PC-9 (cell line): ENCODE measurements at regions not wholly inside any gene's neighbourhood (a gene's known extent, or its start where the extent isn't known, plus 50 kb on each side); places are given as distances from the start of the nearest gene placed in this dataset.

Experiments used
- BruUV-seq: library from RNA; stranded (reverse); fragments of 400-500 nt; replicated peaks from 2 replicates; lab custom pipeline; 2021; lab: Mats Ljungman, UMichigan
- CTCF ChIA-PET: fragments of 300-600 bp; sonication (Branson Sonifier 250); formaldehyde crosslinking; loops from one replicate; lab custom pipeline; 2022; ENCODE audit warnings: antibody characterized with exemption; lab: Charles Lee
- POLR2A ChIA-PET: fragments of 300-600 bp; sonication (Branson Sonifier 250); formaldehyde crosslinking; loops from one replicate; lab custom pipeline; 2022; ENCODE audit warnings: antibody characterized with exemption; ENCODE audit not compliant: unreplicated experiment; lab: Charles Lee
- DNase-seq, 2 experiments: peaks; one replicate each; pipeline versions ENCODE4 v3.0.0 to v3.0.0-alpha.2; 2015 to 2022; ENCODE audit warnings: mixed read lengths in 1 of 2
- H2AFZ ChIP-seq: fragments of 200-600 bp; sonication (generic); 2 replicates; pipeline ENCODE4 v1.8.1; 2017; ENCODE audit warnings: antibody characterized with exemption
- H3F3A ChIP-seq: fragments of 200-600 bp; sonication (generic); 2 replicates; pipeline ENCODE4 v1.8.1; 2017; ENCODE audit warnings: antibody characterized with exemption, mild to moderate bottlenecking, low read depth; ENCODE audit not compliant: insufficient read depth
- H3K27ac ChIP-seq: fragments of 200-600 bp; sonication (generic); 2 replicates; pipeline ENCODE4 v1.6.1; 2016; ENCODE audit warnings: mixed run types
- H3K27me3 ChIP-seq: fragments of 200-600 bp; sonication (generic); 2 replicates; pipeline ENCODE4 v1.6.1; 2016; ENCODE audit warnings: low read depth, mixed run types; ENCODE audit not compliant: insufficient read depth
- H3K36me3 ChIP-seq: fragments of 200-600 bp; sonication (generic); 2 replicates; pipeline ENCODE4 v1.6.1; 2016; ENCODE audit warnings: low read depth, mixed run types
- H3K4me1 ChIP-seq: fragments of 200-600 bp; sonication (generic); replicated peaks from 2 replicates; pipeline ENCODE4 v1.6.1; 2016; ENCODE audit warnings: mixed run types; ENCODE audit not compliant: insufficient read depth
- H3K4me2 ChIP-seq: fragments of 200-600 bp; sonication (generic); 2 replicates; pipeline ENCODE4 v1.6.1; 2017; ENCODE audit warnings: mixed run types
- H3K4me3 ChIP-seq: fragments of 200-600 bp; sonication (generic); 2 replicates; pipeline ENCODE4 v1.6.1; 2016; ENCODE audit warnings: mixed run types
- H3K79me2 ChIP-seq: fragments of 200-600 bp; sonication (generic); 2 replicates; pipeline ENCODE4 v1.6.1; 2017; ENCODE audit warnings: low read depth, mixed run types
- H3K9me2 ChIP-seq: fragments of 200-600 bp; sonication (generic); 2 replicates; pipeline ENCODE4 v1.8.1; 2017; ENCODE audit warnings: mild to moderate bottlenecking; ENCODE audit not compliant: insufficient read depth
- H3K9me3 ChIP-seq: fragments of 200-600 bp; sonication (generic); 2 replicates; pipeline ENCODE4 v1.8.1; 2016; ENCODE audit warnings: low read depth; ENCODE audit not compliant: insufficient read depth
- H4K20me1 ChIP-seq: fragments of 200-600 bp; sonication (generic); 2 replicates; pipeline ENCODE4 v1.8.1; 2017; ENCODE audit not compliant: insufficient read depth
- CTCF ChIP-seq: fragments of 200-600 bp; sonication (generic); conservative IDR thresholded peaks from 2 replicates; pipeline ENCODE4 v1.6.1; 2017; ENCODE audit warnings: mixed run types, antibody characterized with exemption, mild to moderate bottlenecking, moderate library complexity
- EZH2 ChIP-seq: fragments of 200-600 bp; sonication (generic); IDR thresholded peaks from 2 replicates; pipeline ENCODE4 v1.8.0; 2017; ENCODE audit warnings: antibody characterized with exemption, low read depth
- intact Hi-C: fragments of 100-400 bp; cut with micrococcal nuclease; formaldehyde crosslinking; loops from one replicate; pipeline ENCODE4 v1.10.0; 2022; ENCODE audit not compliant: unreplicated experiment

- BruUV-seq, result no TSS peak
- Histone ChIP-seq H3K4me3 (no peak overlapping the region), H3K79me2 (no peaks in the 10 kb centered on the region), H3K36me3 (no peaks in the 10 kb centered on the region), H2AFZ (no peak overlapping the region), H3K27me3 (no peaks in the 10 kb centered on the region), H3K9me2 (no peaks in the 10 kb centered on the region), H3K9me3 (no peaks in the 10 kb centered on the region), H3K27ac (no peak overlapping the region), H3K4me1 (no peaks in the 10 kb centered on the region), H3K4me2 (no peak overlapping the region), H4K20me1 (no peaks in the 10 kb centered on the region), H3F3A (no peaks in the 10 kb centered on the region)
- ChIA-PET POLR2A (no interaction called here), CTCF (no interaction called here)
- no peak for DNase-seq
- intact Hi-C loops, result no loop called here
- TF ChIP-seq EZH2, result no peak
- no peak for TF ChIP-seq CTCF
These were observed 389.2 kb downstream of the LMX1A start for GRCh38 chr1:164967300-164967699.

DNA sequence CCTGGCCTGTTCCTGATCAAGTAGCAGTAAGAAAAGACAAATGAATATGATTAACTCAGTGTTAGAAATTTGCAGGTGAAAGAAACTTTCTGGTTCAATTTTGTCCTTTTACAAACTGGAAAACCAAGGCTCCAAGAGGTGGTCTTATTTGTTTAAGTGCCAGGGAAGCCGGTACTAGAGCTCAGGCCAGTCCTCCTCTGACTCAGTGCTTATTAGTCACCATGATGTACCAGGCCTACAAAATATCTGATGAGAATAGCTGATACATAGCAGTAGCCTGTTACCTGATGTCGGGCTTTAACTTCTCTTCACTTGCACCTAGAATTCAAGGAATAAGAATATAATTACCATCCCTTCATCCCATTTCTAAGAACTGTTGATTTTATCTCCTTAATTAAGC lies 394.8 kb downstream of the LMX1A start:
- no peaks in the 10 kb centered on the region for H3K9me3 ChIP-seq
- BruUV-seq, result no TSS peak
- no peak overlapping the region for H2AFZ ChIP-seq
- H3K9me2 ChIP-seq, result no peaks in the 10 kb centered on the region
- no peaks in the 10 kb centered on the region for H3K79me2 ChIP-seq
- ChIA-PET POLR2A (no interaction called here), CTCF (no interaction called here)
- H3K36me3 ChIP-seq, result no peaks in the 10 kb centered on the region
- H3K4me2 ChIP-seq, result no peak overlapping the region
- no peaks in the 10 kb centered on the region for H4K20me1 ChIP-seq
- no peaks in the 10 kb centered on the region for H3F3A ChIP-seq
- no peak for DNase-seq
- no peaks in the 10 kb centered on the region for H3K4me1 ChIP-seq
- no peak overlapping the region for H3K4me3 ChIP-seq
- H3K27ac ChIP-seq, result no peak overlapping the region
- no peaks in the 10 kb centered on the region for H3K27me3 ChIP-seq
- intact Hi-C loops, result no loop called here
- no peak for TF ChIP-seq EZH2
- no peak for TF ChIP-seq CTCF

DNA sequence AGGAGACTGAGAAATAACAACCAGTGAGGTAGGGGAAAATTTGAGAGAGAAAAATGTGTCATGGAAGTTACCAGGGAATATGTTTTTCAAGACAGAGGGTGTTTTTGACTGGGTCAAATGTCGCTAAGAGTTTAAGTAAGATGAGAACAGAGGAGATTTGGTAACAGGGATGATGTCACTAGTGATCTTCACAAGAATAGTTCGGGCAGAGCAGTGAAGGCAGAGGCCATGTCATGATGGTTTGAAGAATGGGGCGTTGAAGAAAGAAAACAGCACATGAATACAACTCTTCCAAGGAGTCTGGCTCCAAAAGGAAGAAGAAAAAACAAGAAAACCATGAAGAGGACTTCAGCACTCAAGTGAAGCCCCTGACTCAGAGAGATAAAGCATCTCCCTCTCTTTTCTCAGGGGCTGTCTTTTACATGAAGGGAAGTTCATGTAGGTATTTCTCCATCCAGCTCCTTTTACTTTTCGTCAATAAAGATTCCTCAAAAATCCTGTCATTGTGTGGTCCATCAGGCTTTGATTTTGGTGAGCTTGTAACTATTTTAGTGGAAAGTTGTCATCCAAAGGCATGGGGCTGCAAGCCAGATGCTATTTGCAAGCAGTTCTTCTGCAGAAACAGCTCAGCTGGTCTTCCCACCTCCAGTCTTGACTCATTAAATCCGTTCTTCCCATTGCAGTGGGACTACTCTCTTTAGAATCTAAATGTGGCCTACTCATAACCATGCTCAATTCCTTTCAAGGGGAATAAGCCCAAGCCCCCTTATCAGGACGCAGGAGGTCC lies 397.3 kb downstream of the LMX1A start:
- H3K27me3 ChIP-seq, result no peaks in the 10 kb centered on the region
- no TSS peak for BruUV-seq
- CTCF ChIA-PET, result no interaction called here

More for the DNA sequence above, 397.3 kb downstream of the LMX1A start:
- no peak for TF ChIP-seq CTCF
- TF ChIP-seq EZH2, result no peak
- Histone ChIP-seq H3K9me2 (no peaks in the 10 kb centered on the region), H3K79me2 (no peaks in the 10 kb centered on the region), H3K4me2 (no peak overlapping the region), H3F3A (no peaks in the 10 kb centered on the region), H3K4me3 (no peak overlapping the region), H3K4me1 (no peaks in the 10 kb centered on the region), H3K9me3 (no peaks in the 10 kb centered on the region), H3K27ac (no peak overlapping the region), H3K36me3 (no peaks in the 10 kb centered on the region), H2AFZ (no peak overlapping the region), H4K20me1 (no peaks in the 10 kb centered on the region)
- intact Hi-C loops, result no loop called here
- POLR2A ChIA-PET, result no interaction called here
- no peak for DNase-seq
